ENCODE measurements at regions not wholly inside any gene's neighbourhood (a gene's known extent, or its start where the extent isn't known, plus 50 kb on each side); places are given as distances from the start of the nearest gene placed in this dataset.

- H3K4me3 ChIP-seq (ENCODE audit: low read depth, low read length), result no peak overlapping the region
- no peak for DNase-seq (ENCODE audit: low read depth)
- no peak for TF ChIP-seq CTCF (IDR thresholded peaks at IDR 0.05; ENCODE audit: insufficient read depth, low read length)
These were observed 325.8 kb upstream of the MGMT start for GRCh38 chr10:129140921-129141885.

- no peak overlapping the region for H3K4me3 ChIP-seq (ENCODE audit: low read depth, low read length)
- no peak for DNase-seq (ENCODE audit: low read depth)
- TF ChIP-seq CTCF (IDR thresholded peaks at IDR 0.05; ENCODE audit: insufficient read depth, low read length), result no peak
These were observed 315.8 kb upstream of the MGMT start for GRCh38 chr10:129151281-129151680.

GRCh38 chr10:129156406-129156805 lies 310.6 kb upstream of the MGMT start:
- H3K4me3 ChIP-seq (ENCODE audit: low read depth, low read length), result no peak overlapping the region
- no peak for TF ChIP-seq CTCF (IDR thresholded peaks at IDR 0.05; ENCODE audit: insufficient read depth, low read length)
- peak; percentile 1 for DNase-seq (ENCODE audit: low read depth)

GRCh38 chr10:129157185-129157584 lies 309.9 kb upstream of the MGMT start:
- no peak for DNase-seq (ENCODE audit: low read depth)
- no peak for TF ChIP-seq CTCF (IDR thresholded peaks at IDR 0.05; ENCODE audit: insufficient read depth, low read length)
- no peak overlapping the region for H3K4me3 ChIP-seq (ENCODE audit: low read depth, low read length)

GRCh38 chr10:129161150-129161549 lies 305.9 kb upstream of the MGMT start:
- TF ChIP-seq CTCF (IDR thresholded peaks at IDR 0.05; ENCODE audit: insufficient read depth, low read length), result no peak

GRCh38 chr10:129163531-129163930 lies 303.5 kb upstream of the MGMT start:
- DNase-seq (ENCODE audit: low read depth), result no peak
- H3K4me3 ChIP-seq (ENCODE audit: low read depth, low read length), result no peak overlapping the region
- no peak for TF ChIP-seq CTCF (IDR thresholded peaks at IDR 0.05; ENCODE audit: insufficient read depth, low read length)

More at GRCh38 chr10:129161150-129161549, 305.9 kb upstream of the MGMT start:
- H3K4me3 ChIP-seq (ENCODE audit: low read depth, low read length), result no peak overlapping the region
- no peak for DNase-seq (ENCODE audit: low read depth)

Measured in fibroblast of the aortic adventitia (primary cell).